ENCODE measurements at regions not wholly inside any gene's neighbourhood (a gene's known extent, or its start where the extent isn't known, plus 50 kb on each side); places are given as distances from the start of the nearest gene placed in this dataset.
A peak's percentile ranks its signal among the peaks of the same experiment; 100 is the strongest.
"Not testable (repeated sequence)": the region's sequence is repeated elsewhere in the genome, so short reads cannot be mapped to it uniquely, and the experiment has no call there.

DNA sequence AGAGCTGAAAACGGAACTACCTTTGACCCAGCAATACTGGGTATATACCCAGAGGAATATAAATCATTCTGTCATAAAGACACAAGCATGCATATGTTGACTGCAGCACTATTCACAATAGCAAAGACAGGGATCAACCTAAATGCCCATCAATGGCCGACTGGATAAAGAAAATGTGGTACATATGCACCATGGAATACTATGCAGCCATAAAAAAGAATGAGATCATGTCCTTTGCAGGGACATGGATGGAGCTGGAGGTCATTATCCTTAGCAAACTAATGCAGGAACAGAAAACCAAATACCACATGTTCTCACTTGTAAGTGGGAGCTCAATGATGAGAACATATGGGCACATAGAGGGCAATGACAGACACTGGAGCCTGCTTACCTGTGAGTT is 100.2 kb upstream of the JCAD start:
- in situ Hi-C loops (cut with MboI; ENCODE audit: low pct_unique_long_range_greater_than_20kb in 2 of 9, low sequenced_read_pairs in 9 of 9, unreplicated experiment in 9 of 9); H3K27ac ChIP-seq; H3K4me3 ChIP-seq; ATAC-seq (replicated peaks in 6 of 8): not testable (repeated sequence)
- WGBS, 10 experiments = 40 to 100% (median 90%) methylated on average over 1 to 2 of the region's 2 CpGs; no CpG with 5 or more reads in 6 of the 10 experiments
- peaks cover 9 to 10% of the 10 kb centered on the region in 2 donors for H3K4me1 ChIP-seq (replicated peaks in 1 of 2)

DNA sequence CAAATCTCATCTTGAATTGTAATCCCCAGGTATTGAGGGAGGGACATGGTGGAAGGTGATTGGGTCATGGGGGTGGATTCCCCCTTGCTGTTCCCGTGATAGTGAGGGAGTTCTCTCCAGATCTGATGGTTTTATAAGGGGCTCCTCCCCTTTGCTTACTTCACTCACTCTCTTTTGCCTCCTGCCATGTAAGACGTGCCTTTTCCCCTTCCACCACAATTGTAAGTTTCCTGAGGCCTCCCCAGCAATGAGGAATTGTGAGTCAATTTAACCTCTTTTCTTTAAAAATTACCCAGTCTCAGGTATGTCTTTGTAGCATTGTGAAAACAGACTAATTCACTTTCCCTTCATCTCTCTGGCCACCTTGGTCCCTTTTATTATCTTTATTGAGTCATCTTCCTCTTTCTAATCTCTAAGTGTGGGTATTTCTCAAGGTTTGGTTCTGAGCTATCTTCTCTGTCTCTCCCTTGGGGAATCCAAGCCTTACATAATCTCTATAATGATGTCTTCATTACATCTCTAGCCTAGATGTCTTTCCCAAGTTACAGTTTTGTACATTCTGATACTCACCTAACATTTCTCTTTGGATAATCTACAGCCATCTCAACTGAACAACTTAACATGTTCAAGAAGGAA is 99.1 kb upstream of the JCAD start:
- Histone ChIP-seq H3K4me3 (no peak overlapping the region), H3K27ac (no peak overlapping the region), H3K4me1 (replicated peaks in 1 of 2) (peaks cover 9 to 10% of the 10 kb centered on the region in 2 donors)
- in situ Hi-C loops (cut with MboI; ENCODE audit: low pct_unique_long_range_greater_than_20kb in 2 of 9, low sequenced_read_pairs in 9 of 9, unreplicated experiment in 9 of 9) = no loop called here
- ATAC-seq (replicated peaks in 6 of 8) = no peak
- 13 to 100% (median 75%) methylated on average over 1 to 2 of the region's 2 CpGs; no CpG with 5 or more reads in 2 of the 10 experiments for WGBS, 10 experiments

DNA sequence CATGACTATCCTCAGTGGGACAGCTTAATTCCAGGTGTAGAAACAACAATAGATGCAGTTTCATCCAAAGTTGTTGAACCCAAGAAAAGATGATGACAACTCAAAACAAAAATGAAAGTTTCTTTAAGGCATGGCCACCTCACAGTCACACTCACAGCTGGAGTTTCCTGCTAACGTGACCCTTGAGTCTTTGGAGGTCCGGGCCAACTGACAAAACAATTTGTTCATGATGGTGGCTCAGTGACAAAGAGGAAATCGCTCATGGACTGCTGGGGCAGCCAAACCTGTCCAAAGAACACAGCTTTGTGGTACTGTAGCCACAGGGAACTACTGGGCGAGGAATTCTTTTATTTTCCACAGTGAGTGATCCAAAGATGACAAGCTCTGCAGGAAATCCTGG is 96.0 kb upstream of the JCAD start:
- Histone ChIP-seq H3K4me3 (no peak overlapping the region), H3K4me1 (replicated peaks in 1 of 2) (peaks cover 0 to 5% of the 10 kb centered on the region in 2 donors), H3K27ac (no peak overlapping the region)
- in situ Hi-C loops (cut with MboI; ENCODE audit: low pct_unique_long_range_greater_than_20kb in 2 of 9, low sequenced_read_pairs in 9 of 9, unreplicated experiment in 9 of 9) = no loop called here
- no peak for ATAC-seq (replicated peaks in 6 of 8)
- 16 to 100% (median 81%) methylated on average over 1 to 4 of the region's 4 CpGs; no CpG with 5 or more reads in 2 of the 10 experiments for WGBS, 10 experiments

DNA sequence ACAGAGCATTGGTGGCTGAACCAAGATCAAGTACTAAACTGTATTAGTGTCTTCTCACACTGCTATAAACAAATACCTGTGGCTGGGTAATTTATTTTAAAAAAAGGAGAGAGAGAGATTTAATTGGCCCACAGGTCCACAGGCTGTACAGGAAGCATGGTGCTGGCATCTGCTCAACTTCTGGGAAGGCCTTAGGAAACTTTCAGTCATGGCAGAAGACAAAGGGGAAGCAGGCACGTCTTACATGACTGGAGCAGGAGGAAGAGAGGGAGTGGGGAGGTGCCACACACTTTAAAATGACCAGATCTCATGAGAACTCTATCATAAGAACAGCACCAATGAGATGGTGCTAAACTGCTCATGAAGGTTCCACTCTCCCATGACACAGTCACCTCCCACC is 95.2 kb upstream of the JCAD start:
- peaks cover 0 to 5% of the 10 kb centered on the region in 2 donors for H3K4me1 ChIP-seq (replicated peaks in 1 of 2)
- H3K4me3 ChIP-seq = no peak overlapping the region
- ATAC-seq (replicated peaks in 6 of 8) = no peak
- in situ Hi-C loops (cut with MboI; ENCODE audit: low pct_unique_long_range_greater_than_20kb in 2 of 9, low sequenced_read_pairs in 9 of 9, unreplicated experiment in 9 of 9) = no loop called here
- 0 to 100% (median 100%) methylated on average over 1 of the region's 1 CpG; no CpG with 5 or more reads in 6 of the 10 experiments for WGBS, 10 experiments
- no peak overlapping the region for H3K27ac ChIP-seq

DNA sequence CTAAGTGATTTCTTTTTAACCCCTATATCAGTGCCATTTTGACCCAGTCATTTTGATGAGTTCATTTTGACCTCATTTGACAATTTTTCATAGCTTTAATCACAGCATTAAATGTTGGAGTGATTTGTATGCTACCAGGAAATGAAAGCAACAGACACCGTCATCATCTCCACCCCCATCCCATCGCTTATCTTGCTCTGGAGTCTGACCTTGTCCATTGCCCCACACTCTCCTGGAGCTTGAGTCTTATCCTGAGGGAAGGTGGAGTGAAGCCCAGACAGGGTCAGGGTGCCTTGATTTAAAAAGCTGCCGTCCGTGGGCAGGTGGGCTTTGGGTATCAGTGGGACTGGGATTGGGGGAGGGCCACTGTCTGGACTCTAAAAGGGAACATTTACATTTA is 94.7 kb upstream of the JCAD start:
- Histone ChIP-seq H3K4me3 (no peak overlapping the region), H3K4me1 (replicated peaks in 1 of 2) (peaks cover 0 to 5% of the 10 kb centered on the region in 2 donors), H3K27ac (no peak overlapping the region)
- ATAC-seq (replicated peaks in 6 of 8) = no peak
- 62 to 100% (median 90%) methylated on average over 2 to 4 of the region's 4 CpGs; no CpG with 5 or more reads in 3 of the 10 experiments for WGBS, 10 experiments
- in situ Hi-C loops (cut with MboI; ENCODE audit: low pct_unique_long_range_greater_than_20kb in 2 of 9, low sequenced_read_pairs in 9 of 9, unreplicated experiment in 9 of 9) = no loop called here

DNA sequence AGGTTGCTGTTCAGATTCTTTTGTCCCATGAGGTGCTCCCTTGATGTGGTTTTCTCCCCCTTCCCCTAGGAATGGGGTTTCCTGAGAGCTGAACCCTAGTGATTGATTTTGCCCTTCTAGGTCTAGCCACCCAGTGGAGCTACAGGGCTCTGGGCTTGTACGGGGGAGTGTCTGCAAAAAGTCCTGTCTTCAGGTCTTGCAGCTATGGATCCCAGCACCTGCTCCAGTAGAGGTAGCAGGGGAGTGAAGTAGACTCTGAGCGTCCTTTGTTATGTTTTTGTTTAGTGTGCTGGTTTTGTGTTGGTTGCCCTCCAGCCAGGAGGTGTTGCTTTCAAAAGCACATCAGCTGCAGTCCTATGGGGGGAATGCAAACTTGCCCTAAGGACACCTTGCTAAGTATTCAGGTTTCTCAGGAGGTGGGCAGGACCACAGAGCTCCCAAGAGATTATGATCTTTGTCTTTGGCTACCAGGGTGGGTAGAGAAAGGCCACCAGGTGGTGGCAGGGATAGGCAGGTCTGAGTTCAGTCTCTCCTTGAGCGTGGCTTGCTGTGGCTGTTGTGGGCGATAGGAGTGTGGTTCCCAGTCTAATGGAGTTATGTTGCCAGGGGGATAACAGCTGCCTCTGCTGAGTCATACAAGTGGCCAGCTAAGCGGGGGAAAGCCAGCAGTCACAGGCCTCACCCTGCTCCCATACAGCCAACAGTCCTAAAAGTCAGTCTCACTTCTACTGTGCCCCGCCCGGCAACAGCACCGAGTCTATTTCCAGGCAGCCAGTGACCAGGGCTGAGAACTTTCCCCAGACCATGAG is 92.4 kb upstream of the JCAD start:
- Histone ChIP-seq H3K4me3 (no peak overlapping the region), H3K27ac (no peak overlapping the region), H3K4me1 (replicated peaks in 1 of 2) (peaks cover 0 to 5% of the 10 kb centered on the region in 2 donors)
- in situ Hi-C loops (cut with MboI; ENCODE audit: low pct_unique_long_range_greater_than_20kb in 2 of 9, low sequenced_read_pairs in 9 of 9, unreplicated experiment in 9 of 9) = no loop called here
- 0 to 80% (median 33%) methylated on average over 1 to 6 of the region's 8 CpGs; no CpG with 5 or more reads in 3 of the 10 experiments for WGBS, 10 experiments
- peak; percentile 85 to 100 (median 98) for ATAC-seq (replicated peaks in 6 of 8)

DNA sequence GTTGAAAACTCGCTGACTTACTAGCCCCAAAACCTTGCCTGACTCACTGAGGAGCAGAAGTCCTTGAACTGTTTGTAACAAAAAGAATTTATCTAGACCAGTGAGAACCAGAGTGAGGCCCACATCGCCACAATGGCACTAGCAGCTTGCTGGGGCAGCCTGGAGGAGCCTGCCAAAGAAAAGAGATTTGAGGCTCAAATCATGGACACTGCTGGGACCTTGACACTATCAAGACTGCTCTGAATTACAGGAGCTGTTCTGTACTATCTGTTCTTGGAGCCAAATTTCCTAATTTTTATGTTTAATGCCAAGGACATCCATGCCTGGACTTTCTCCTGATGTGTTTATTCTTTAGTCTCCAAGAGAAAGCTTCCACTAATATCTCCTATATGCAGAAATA is 82.0 kb upstream of the JCAD start:
- in situ Hi-C loops (cut with MboI; ENCODE audit: low pct_unique_long_range_greater_than_20kb in 2 of 9, low sequenced_read_pairs in 9 of 9, unreplicated experiment in 9 of 9) = no loop called here
- no peaks in the 10 kb centered on the region for H3K4me1 ChIP-seq (replicated peaks in 1 of 2)
- no peak overlapping the region for H3K4me3 ChIP-seq

DNA sequence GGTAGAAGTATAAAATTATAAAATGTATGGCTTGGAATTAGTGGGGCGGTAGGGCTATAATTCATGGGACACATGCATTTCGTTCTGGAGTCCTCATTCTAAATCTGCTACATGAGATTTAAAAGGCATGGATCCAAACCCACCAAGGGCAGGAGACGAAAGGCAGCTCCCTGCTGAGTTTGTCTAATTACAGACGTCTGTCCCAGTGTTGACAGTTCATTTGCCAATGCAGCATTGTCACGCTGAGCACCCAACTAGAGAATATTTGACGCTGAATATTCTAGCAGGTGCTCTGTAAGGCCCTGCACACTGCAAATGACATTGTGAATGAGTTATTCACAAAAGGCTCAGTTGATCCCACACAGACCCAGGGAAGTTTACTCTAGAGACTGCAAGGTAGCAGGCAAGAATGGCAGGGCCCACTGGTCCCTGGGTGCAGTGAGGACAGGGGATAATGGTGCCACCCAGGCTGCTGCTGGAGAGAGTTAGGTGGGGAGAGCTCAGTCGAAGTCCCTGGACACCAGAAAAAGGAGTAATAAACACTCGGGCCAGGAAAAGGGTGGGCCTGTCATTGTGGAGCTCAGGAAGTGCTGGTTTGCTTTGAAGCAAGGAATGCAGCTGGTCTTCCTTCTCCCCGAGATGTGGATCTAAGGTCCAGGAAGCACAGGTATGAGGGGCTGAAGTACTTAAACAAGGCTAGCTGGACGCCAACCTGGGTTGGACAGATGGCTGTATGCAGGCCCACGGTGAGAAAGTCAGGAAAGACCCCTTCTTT is 75.0 kb upstream of the JCAD start:
- in situ Hi-C loops (cut with MboI; ENCODE audit: low pct_unique_long_range_greater_than_20kb in 2 of 9, low sequenced_read_pairs in 9 of 9, unreplicated experiment in 9 of 9) = no loop called here

More for the DNA sequence above, 82.0 kb upstream of the JCAD start:
- no peak for ATAC-seq (replicated peaks in 6 of 8)
- 46 to 100% (median 59%) methylated on average over 1 to 2 of the region's 2 CpGs; no CpG with 5 or more reads in 2 of the 10 experiments for WGBS, 10 experiments
- no peak overlapping the region for H3K27ac ChIP-seq

DNA sequence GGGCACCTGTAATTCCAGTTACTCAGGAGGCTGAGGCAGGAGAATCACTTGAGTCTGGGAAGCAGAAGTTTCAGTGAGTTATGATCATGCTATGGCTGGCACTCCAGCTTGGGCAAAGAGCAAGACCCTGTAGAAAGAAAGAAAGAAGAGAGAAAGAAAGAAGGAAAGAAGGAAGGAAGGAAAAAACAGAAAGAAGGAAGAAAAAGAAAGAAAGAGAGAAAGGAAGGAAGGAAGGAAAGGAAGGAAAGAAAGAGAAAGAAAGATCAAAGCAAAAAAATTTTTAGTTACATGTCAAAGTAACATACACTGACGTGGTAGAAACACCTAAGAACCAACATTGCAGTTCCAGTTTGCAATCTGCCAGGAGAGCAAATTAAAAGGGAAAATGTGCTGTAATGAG is 73.8 kb upstream of the JCAD start:
- no peak for ATAC-seq (replicated peaks in 6 of 8)
- H3K27ac ChIP-seq = no peak overlapping the region
- 42 to 100% (median 100%) methylated on average over 1 of the region's 1 CpG; no CpG with 5 or more reads in 1 of the 10 experiments for WGBS, 10 experiments
- no peak overlapping the region for H3K4me3 ChIP-seq
- H3K4me1 ChIP-seq (replicated peaks in 1 of 2) = no peaks in the 10 kb centered on the region
- in situ Hi-C loops (cut with MboI; ENCODE audit: low pct_unique_long_range_greater_than_20kb in 2 of 9, low sequenced_read_pairs in 9 of 9, unreplicated experiment in 9 of 9) = no loop called here

More for the DNA sequence above, 75.0 kb upstream of the JCAD start:
- Histone ChIP-seq H3K4me1 (replicated peaks in 1 of 2) (no peaks in the 10 kb centered on the region), H3K27ac (no peak overlapping the region), H3K4me3 (no peak overlapping the region)
- WGBS, 10 experiments = 20 to 82% (median 55%) methylated on average over 1 to 6 of the region's 11 CpGs; no CpG with 5 or more reads in 2 of the 10 experiments
- ATAC-seq (replicated peaks in 6 of 8) = peak in 2 of 8 experiments; percentile 21 to 23

DNA sequence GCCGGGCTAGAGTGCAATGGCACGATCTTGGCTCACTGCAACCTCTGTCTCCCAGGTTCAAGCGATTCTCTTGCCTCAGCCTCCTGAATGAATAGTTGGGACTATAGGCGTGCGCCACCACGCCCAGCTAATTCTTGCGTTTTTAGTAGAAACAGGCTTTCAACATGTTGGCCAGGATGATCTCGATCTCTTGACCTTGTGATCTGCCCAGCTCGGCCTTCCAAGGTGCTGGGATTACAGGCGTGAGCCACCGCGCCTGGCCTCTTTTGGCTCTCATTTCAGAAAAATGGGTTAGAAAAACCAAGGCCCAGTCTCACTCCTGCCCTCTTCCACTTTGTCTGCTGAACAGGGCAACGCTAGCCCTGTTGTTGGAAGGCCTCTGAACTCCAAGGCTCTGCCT is 72.0 kb upstream of the JCAD start:
- ATAC-seq (replicated peaks in 6 of 8); H3K4me1 ChIP-seq (replicated peaks in 1 of 2); H3K4me3 ChIP-seq; in situ Hi-C loops (cut with MboI; ENCODE audit: low pct_unique_long_range_greater_than_20kb in 2 of 9, low sequenced_read_pairs in 9 of 9, unreplicated experiment in 9 of 9); H3K27ac ChIP-seq: not testable (repeated sequence)
- WGBS, 10 experiments = 52 to 95% (median 91%) methylated on average over 3 to 8 of the region's 13 CpGs; no CpG with 5 or more reads in 3 of the 10 experiments

DNA sequence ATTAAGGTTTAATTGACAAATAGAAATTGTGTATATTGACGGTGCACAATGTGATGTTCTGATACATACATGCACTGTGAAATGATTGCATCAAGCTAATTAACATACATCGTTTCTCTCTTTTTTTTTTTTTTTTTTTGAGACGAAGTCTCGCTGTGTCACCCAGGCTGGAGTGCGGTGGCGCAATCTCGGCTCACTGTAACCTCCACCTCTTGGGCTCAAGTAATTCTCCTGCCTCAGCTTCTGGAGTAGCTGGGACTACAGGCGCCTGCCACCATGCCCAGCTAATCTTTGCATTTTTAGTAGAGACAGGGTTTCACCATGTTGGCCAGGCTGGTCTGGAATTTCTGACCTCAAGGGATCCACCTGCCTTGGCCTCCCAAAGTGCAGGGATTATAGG is 69.9 kb upstream of the JCAD start:
- in situ Hi-C loops (cut with MboI; ENCODE audit: low pct_unique_long_range_greater_than_20kb in 2 of 9, low sequenced_read_pairs in 9 of 9, unreplicated experiment in 9 of 9); H3K4me3 ChIP-seq; H3K27ac ChIP-seq; ATAC-seq (replicated peaks in 6 of 8): not testable (repeated sequence)
- WGBS, 10 experiments = 84 to 100% (median 94%) methylated on average over 1 to 8 of the region's 8 CpGs; no CpG with 5 or more reads in 2 of the 10 experiments
- H3K4me1 ChIP-seq (replicated peaks in 1 of 2) = peaks cover 0 to 10% of the 10 kb centered on the region in 2 donors

DNA sequence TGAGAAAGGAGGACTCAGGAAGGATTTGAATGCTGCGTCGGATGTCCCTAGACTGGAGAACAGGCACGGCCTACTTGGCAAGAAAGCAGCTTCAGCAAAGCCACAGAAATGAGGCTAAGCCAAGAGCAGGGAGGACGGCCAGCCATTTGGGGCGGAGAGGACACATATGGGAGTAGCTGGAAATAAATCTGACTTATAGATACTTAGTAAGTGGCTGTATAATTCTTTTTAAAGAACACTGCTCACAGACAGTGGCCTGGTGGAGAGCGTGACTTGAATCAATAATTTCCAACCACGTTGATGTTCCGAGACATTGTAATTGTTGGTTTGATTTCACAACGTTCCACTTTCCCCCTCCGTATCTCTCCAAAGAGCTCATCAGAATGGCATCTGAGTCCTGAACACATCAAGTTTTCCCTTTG is 67.7 kb upstream of the JCAD start:
- Histone ChIP-seq H3K4me3 (no peak overlapping the region), H3K27ac (no peak overlapping the region), H3K4me1 (replicated peaks in 1 of 2) (peaks cover 0 to 11% of the 10 kb centered on the region in 2 donors)
- in situ Hi-C loops (cut with MboI; ENCODE audit: low pct_unique_long_range_greater_than_20kb in 2 of 9, low sequenced_read_pairs in 9 of 9, unreplicated experiment in 9 of 9) = no loop called here
- ATAC-seq (replicated peaks in 6 of 8) = peak in 2 of 8 experiments; percentile 25 to 63
- 2 to 100% (median 76%) methylated on average over 3 to 10 of the region's 10 CpGs; no CpG with 5 or more reads in 3 of the 10 experiments for WGBS, 10 experiments
